Hepatocyte (in vitro differentiated cells): ENCODE measurements at regions not wholly inside any gene's neighbourhood (a gene's known extent, or its start where the extent isn't known, plus 50 kb on each side); places are given as distances from the start of the nearest gene placed in this dataset.

Source experiments
- CTCF ChIP-seq: fragments of 200-600 bp; sonication (generic); IDR thresholded peaks from 2 replicates; pipeline ENCODE4 v1.5.1; 2016; ENCODE audit warnings: antibody characterized with exemption, mild to moderate bottlenecking; ENCODE audit not compliant: poor library complexity
- EZH2 ChIP-seq: fragments of 200-600 bp; sonication (generic); IDR thresholded peaks from 2 replicates; pipeline ENCODE4 v1.6.1; 2016; ENCODE audit warnings: antibody characterized with exemption, mild to moderate bottlenecking, borderline replicate concordance
- EZH2phosphoT487 ChIP-seq: fragments of 200-600 bp; sonication (generic); IDR thresholded peaks from one replicate; pipeline ENCODE4 v1.6.1; 2018; ENCODE audit warnings: antibody characterized with exemption, mild to moderate bottlenecking, low read depth, moderate library complexity; ENCODE audit not compliant: unreplicated experiment, severe bottlenecking

- no peak for TF ChIP-seq CTCF
- TF ChIP-seq EZH2phosphoT487 = no peak
- TF ChIP-seq EZH2 = no peak
Measured at GRCh38 chr14:39505812-39506211, 73.6 kb upstream of the FBXO33 start.
